ENCODE measurements at regions not wholly inside any gene's neighbourhood (a gene's known extent, or its start where the extent isn't known, plus 50 kb on each side); places are given as distances from the start of the nearest gene placed in this dataset.

- H3K9me3 ChIP-seq (ENCODE audit: low read length): no peaks in the 10 kb centered on the region
- no peak overlapping the region for H3K9ac ChIP-seq (ENCODE audit: low read length)
- H3K9me2 ChIP-seq (replicated peaks; ENCODE audit: low read length): no peaks in the 10 kb centered on the region
- POLR2A ChIA-PET (ENCODE audit: unreplicated experiment): no interaction called here
- DNase-seq (no peak), ATAC-seq (no peak)
- no peak overlapping the region for H2AFZ ChIP-seq (ENCODE audit: low read length)
- no peaks in the 10 kb centered on the region for H3K79me2 ChIP-seq (ENCODE audit: low read length)
- TF ChIP-seq EZH2phosphoT487 (IDR thresholded peaks at IDR 0.05; ENCODE audit: borderline replicate concordance, low read length) (no peak), EZH2 (IDR thresholded peaks at IDR 0.05; ENCODE audit: low read length, unreplicated experiment) (no peak), CTCF (conservative IDR thresholded peaks at IDR 0.05; ENCODE audit: low read depth, low read length) (no peak)
- no peaks in the 10 kb centered on the region for H3F3A ChIP-seq (ENCODE audit: low read length, unreplicated experiment)
- no peaks in the 10 kb centered on the region for H3K4me1 ChIP-seq (ENCODE audit: insufficient read depth, low read length)
- BruUV-seq (replicated peaks): no TSS peak
- no peak overlapping the region for H3K4me2 ChIP-seq (ENCODE audit: low read length)
- H3K36me3 ChIP-seq (ENCODE audit: low read depth, low read length): no peaks in the 10 kb centered on the region
- H3K4me3 ChIP-seq (ENCODE audit: low read length): no peak overlapping the region
- H3K27me3 ChIP-seq (ENCODE audit: low read length): peaks cover 62% of the 10 kb centered on the region
- CTCF ChIA-PET: no interaction called here
- no peaks in the 10 kb centered on the region for H4K20me1 ChIP-seq (ENCODE audit: low read length)
- no peak overlapping the region for H3K27ac ChIP-seq (ENCODE audit: low read length)
- intact Hi-C loops (cut with micrococcal nuclease): no loop called here
Observed at GRCh38 chr2:352696-353095, 64.8 kb upstream of the ALKAL2 start.

- intact Hi-C loops (cut with micrococcal nuclease): loop anchor here (5.0 kb wide), 1 partner anchor 113 kb away; no protein-coding TSS in a partner anchor
- no TSS peak for BruUV-seq (replicated peaks)
- Histone ChIP-seq H2AFZ (ENCODE audit: low read length) (no peak overlapping the region), H3K4me3 (ENCODE audit: low read length) (no peak overlapping the region), H4K20me1 (ENCODE audit: low read length) (0 out of 2 replicates have a peak, but pooled peaks cover 5% of the 10 kb centered on the region), H3K9me2 (replicated peaks; ENCODE audit: low read length) (no peaks in the 10 kb centered on the region), H3K27ac (ENCODE audit: low read length) (no peak overlapping the region), H3K4me1 (ENCODE audit: insufficient read depth, low read length) (no peaks in the 10 kb centered on the region), H3K9me3 (ENCODE audit: low read length) (no peaks in the 10 kb centered on the region), H3K79me2 (ENCODE audit: low read length) (no peaks in the 10 kb centered on the region), H3K4me2 (ENCODE audit: low read length) (no peak overlapping the region), H3K36me3 (ENCODE audit: low read depth, low read length) (no peaks in the 10 kb centered on the region), H3K27me3 (ENCODE audit: low read length) (peaks cover 63% of the 10 kb centered on the region), H3F3A (ENCODE audit: low read length, unreplicated experiment) (no peaks in the 10 kb centered on the region), H3K9ac (ENCODE audit: low read length) (no peak overlapping the region)
- TF ChIP-seq EZH2phosphoT487 (IDR thresholded peaks at IDR 0.05; ENCODE audit: borderline replicate concordance, low read length) (no peak), CTCF (conservative IDR thresholded peaks at IDR 0.05; ENCODE audit: low read depth, low read length) (no peak), EZH2 (IDR thresholded peaks at IDR 0.05; ENCODE audit: low read length, unreplicated experiment) (no peak)
- no peak for DNase-seq
- POLR2A ChIA-PET (ENCODE audit: unreplicated experiment): no interaction called here
- CTCF ChIA-PET: no interaction called here
- no peak for ATAC-seq
Observed at GRCh38 chr2:349390-349789, 61.5 kb upstream of the ALKAL2 start.

- TF ChIP-seq CTCF (conservative IDR thresholded peaks at IDR 0.05; ENCODE audit: low read depth, low read length) (no peak), EZH2phosphoT487 (IDR thresholded peaks at IDR 0.05; ENCODE audit: borderline replicate concordance, low read length) (no peak), EZH2 (IDR thresholded peaks at IDR 0.05; ENCODE audit: low read length, unreplicated experiment) (no peak)
- Histone ChIP-seq H3K36me3 (ENCODE audit: low read depth, low read length) (no peaks in the 10 kb centered on the region), H3K27ac (ENCODE audit: low read length) (no peak overlapping the region), H3K9ac (ENCODE audit: low read length) (no peak overlapping the region), H3K9me2 (replicated peaks; ENCODE audit: low read length) (no peaks in the 10 kb centered on the region), H3K79me2 (ENCODE audit: low read length) (no peaks in the 10 kb centered on the region), H3F3A (ENCODE audit: low read length, unreplicated experiment) (no peaks in the 10 kb centered on the region), H3K27me3 (ENCODE audit: low read length) (peaks cover 63% of the 10 kb centered on the region), H3K4me2 (ENCODE audit: low read length) (no peak overlapping the region), H3K4me1 (ENCODE audit: insufficient read depth, low read length) (no peaks in the 10 kb centered on the region), H3K9me3 (ENCODE audit: low read length) (no peaks in the 10 kb centered on the region), H4K20me1 (ENCODE audit: low read length) (0 out of 2 replicates have a peak, but pooled peaks cover 5% of the 10 kb centered on the region), H2AFZ (ENCODE audit: low read length) (no peak overlapping the region), H3K4me3 (ENCODE audit: low read length) (no peak overlapping the region)
- ChIA-PET CTCF (no interaction called here), POLR2A (ENCODE audit: unreplicated experiment) (no interaction called here)
- intact Hi-C loops (cut with micrococcal nuclease): loop anchor here (5.0 kb wide), 1 partner anchor 114 kb away; no protein-coding TSS in a partner anchor
- DNase-seq (no peak), ATAC-seq (no peak)
- no TSS peak for BruUV-seq (replicated peaks)
Observed at GRCh38 chr2:348361-348916, 60.5 kb upstream of the ALKAL2 start.

Measured in PC-3 (cell line).